Activated CD8-positive, alpha-beta memory T cell treated with anti-CD3 and anti-CD28 coated beads for 48 hours (primary cell): ENCODE measurements at regions not wholly inside any gene's neighbourhood (a gene's known extent, or its start where the extent isn't known, plus 50 kb on each side); places are given as distances from the start of the nearest gene placed in this dataset.

Experiments used
- DNase-seq, 3 experiments: peaks; one replicate each; pipeline ENCODE4 v3.0.0-alpha.2; 2020; ENCODE audit warnings: low read depth in 2 of 3, low spot score in 2 of 3

DNA sequence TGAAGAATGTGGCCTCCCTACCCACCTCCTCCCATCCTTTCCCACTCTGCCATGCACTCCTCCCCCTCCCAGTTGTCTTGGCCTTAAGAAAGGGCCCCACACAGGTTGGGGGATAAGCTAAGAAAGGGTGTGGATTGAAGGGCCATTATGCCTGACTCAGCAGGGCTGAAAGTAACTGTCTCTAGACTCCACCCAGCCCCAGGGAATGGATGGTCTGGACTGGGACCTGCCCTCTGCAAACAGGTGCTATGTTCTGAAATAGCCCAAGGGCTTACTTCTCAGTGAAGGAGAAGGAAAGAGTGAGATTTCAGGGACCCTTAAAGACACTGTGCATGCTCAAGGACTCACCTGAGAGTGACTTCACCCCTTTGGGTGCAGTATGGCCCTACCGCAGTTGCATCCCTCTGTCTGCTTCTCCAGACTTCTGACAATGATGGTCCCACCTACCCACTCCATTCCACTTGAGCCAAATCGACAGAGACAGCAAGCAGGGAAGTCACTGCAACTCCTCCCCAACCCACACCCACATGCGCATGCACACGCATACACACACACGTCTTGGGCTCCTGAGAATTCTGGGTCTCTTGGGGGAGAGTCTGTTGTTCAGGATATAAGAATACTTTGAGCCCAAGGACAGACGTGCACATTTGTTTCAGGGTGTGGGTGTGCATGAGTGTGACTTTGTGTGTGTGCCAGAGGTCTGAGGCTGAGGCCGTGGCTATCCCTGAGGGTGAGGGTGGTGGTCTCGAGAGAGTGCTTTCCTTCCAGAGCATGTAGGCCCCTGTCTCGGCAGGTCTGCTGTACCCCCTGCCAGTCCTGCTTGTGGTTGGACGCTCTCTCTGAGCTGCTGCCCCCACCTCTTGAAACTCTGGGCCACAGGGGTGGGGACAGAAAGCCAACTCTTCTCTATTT, 231.9 kb downstream of the PTPRU start:
- no peak for DNase-seq

DNA sequence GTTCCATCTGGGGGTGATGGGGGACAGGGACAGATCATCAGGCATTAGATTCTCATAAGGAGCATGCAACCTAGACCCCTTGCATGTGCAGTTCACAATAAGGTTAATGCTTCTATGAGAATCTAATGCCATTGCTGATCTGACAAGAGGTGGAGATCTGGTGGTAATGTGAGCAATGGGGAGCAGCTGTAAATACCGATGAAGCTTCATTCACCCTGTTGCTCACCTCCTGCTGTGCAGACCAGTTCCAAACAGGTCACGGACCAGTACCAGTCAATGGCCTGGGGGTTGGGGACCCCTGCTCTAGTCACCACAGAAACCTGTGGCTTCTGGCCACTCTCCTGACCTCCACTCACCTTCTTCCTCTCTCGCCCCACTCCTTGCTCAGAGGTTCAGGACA, 229.9 kb downstream of the PTPRU start:
- DNase-seq, result no peak

DNA sequence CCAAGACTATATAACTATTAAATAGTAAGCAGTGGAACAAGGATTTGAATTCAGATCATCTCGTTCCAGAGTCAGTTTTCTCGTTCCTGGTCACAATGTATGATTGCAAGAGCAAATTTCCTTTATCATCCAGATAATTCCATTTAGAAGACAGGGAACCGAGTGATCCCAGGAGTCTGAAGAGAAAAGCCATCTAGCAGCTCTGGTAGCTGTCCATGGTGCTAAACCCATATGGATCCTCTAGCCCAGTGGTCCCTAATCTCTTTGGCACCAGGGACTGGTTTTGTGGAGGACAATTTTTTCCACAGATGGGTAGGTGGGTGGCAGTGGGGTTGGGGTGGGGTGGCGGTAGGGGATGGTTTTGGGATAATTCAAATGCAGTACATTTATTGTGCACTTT, 229.4 kb downstream of the PTPRU start:
- no peak for DNase-seq

DNA sequence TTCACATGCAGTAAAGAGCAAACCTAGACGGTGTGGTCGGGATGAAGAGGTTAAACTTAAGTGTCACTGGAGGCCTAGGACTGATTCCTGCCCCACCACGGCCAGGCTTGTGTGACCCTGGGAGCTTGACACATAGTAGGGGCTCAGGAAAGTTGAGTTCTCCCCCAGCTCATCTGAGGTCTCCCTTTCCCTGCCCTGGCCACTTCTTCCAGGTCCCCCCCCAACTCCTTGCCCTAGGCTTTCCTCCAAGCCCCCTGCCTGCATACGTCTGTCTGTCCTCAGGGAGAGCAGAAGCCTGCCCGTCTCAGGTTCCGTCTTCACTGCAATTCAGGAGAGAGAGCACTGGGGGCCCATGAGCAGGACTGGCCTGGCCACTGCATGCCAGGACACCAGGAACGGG, 225.8 kb downstream of the PTPRU start:
- no peak for DNase-seq

DNA sequence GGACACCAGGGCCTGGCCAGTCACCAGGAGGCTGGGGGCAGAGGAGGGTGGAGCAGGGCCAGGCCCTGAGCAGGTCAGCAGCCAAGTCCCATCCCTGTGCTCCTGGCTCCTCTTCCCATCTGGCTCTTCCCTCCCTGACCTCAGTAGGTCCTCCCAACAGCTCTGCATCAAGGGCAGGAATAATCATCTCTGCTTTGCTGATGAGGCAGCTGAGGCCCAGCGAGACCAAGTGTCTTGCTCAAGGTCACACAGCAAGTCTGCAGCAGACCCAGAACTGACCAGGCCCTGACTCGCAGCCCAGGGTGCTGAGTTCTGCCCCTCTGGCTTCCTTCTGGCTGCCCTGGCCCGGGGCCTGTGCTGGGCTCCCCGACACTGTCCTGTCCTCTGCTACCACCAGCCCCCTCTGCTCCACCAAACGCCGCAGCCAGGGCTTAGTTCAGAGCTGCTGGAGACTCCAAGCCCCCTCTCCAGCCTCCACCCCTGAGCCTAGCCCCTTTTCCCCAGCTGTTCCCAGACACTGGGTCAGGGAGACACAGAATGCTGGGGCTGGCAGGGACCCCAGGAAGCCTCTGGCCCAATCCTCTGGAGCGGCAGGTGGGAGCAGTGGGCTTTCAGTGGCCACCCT, 224.9 kb downstream of the PTPRU start:
- no peak for DNase-seq

DNA sequence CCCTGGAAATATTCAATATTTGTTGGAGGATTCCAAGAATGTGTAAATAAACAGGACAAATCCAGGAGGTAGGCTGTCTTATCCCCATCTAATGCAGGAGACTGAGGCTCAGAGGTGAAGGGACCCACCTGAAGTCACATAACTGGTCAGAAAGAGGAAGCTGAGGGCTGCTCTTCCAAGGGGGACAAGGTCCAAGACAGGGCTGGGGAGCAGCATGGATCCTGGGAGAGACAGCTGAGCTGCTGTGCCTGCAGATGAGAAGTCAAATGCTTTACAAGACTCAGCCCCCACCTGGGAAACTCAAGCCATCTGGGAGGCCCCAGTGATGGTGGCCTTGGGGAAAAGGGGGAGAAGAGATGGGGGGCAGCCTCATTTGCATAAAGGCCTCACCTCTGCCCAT, 224.4 kb downstream of the PTPRU start:
- no peak for DNase-seq

DNA sequence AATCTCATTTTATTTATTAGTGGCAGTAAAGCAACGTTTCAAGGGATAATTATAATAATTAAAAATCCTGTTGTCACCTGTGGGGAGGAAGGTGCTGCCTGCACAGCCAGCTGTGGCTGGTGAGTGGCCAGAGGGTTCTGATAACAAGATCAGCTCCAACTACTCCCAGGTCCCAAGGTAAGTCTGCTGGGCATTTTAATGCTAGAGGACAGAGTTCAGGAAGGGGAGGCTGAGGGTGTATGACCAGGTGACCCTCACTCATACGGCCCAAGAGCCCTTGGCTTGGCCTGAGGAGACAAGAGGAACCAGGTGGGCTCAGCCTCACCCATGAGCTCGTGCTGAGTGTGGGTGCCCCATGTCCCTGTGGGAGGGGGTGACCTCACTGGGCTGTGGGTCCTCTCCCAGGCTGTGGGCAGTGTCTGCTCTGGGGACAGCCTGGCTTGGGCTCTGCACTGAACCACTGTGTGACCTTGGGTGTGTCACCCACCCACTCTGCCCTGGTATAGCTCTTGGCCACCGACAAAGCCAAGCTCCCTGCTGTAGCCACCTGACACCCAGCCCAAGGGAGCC, 223.8 kb downstream of the PTPRU start:
- DNase-seq, result no peak

DNA sequence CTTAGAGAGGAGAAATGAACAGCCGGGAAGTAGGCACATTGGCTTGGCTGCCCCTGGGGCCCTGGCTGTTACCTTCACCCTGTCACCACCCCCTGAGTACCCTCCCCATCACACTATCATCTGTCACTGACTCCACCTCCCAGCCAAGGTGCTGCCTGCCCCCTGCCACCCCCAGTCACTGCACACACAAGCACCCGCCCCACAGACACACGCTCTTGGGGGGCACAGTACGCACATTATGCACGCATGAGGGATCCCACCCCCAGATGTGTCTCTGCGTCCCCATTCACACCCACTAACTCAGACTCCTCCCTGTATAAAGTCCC, 223.3 kb downstream of the PTPRU start:
- DNase-seq, result no peak

DNA sequence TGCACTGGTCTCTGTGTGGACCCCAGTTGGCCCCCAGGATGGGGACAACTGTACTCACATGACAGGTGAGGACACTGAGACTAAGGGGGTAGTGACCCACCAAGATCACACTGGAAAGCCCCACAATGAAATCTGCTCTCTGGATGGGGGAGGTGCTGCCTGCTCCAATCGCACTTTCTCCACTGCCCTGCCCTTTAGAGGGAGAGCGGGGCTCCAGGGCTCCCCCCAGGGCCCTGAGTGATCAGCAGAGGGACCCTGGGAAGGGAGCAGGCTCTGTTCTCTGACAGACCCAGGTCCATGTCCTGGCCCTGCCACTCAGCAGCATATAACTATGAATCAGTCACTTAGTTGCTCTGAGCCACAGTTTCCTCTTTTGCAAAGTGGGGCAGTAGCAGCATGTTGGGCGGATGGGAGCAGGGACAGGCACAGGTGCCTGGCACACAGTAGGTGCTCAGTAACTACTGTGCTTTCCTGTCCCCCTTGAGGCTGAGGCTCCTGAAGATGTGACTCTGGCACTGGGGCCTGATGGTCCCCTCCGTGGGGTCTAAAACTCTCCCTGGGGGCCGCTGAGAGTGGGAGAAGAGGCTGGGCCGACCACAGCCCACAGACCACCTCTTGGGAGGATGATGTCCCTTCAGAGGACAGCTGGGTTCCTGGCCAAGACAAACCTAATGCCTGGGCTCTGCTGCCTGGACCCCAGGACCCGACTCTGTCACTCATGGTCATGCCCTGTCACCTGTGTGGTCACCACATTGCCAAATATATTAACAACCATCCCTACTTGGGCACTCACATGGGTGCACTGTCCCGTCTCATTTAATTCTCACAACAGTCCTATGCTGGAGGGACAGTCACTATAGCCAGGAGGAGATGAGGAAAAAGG, 222.7 kb downstream of the PTPRU start:
- DNase-seq, result no peak

DNA sequence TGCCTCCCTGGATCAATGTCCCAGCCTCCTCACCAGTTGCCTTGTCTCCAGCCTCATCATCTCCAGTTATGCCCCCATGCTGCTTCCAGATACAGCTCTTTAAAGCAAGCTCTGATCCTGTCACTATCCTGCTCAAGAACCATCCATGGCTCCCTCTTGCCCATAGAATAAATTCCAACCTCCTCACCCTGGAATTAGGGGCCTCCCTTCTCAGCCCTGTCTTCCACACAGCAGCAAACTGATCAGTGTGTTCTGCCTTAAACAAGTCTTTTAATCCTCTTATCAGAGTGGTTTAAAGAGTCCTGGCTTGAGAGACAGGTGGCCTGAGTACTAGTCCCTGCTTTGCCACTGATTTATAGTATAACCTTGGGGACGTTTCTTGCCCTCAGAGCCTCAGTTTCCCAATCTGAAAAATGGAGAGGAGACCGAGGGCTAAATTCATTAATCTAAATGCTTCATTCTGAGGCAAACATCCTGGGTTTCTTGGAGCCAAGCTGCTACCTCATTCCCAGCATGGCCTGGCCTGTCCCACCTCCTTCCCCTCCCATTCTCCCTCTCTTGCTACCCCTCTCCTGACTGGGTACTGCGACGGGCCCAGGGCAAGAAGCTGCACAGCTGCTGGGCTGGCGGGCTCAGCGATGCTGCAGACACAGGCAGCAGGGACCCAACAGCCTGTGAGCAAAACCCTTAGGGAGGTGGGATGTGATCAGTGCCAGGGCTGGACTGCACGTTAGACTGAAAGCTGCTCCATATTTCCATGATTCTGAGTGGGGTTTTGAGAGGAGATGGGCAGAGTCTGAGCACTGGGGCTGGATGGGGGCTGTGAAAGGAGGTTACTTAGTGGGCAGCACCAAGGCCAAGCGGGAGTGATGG, 221.4 kb downstream of the PTPRU start:
- DNase-seq, result no peak

DNA sequence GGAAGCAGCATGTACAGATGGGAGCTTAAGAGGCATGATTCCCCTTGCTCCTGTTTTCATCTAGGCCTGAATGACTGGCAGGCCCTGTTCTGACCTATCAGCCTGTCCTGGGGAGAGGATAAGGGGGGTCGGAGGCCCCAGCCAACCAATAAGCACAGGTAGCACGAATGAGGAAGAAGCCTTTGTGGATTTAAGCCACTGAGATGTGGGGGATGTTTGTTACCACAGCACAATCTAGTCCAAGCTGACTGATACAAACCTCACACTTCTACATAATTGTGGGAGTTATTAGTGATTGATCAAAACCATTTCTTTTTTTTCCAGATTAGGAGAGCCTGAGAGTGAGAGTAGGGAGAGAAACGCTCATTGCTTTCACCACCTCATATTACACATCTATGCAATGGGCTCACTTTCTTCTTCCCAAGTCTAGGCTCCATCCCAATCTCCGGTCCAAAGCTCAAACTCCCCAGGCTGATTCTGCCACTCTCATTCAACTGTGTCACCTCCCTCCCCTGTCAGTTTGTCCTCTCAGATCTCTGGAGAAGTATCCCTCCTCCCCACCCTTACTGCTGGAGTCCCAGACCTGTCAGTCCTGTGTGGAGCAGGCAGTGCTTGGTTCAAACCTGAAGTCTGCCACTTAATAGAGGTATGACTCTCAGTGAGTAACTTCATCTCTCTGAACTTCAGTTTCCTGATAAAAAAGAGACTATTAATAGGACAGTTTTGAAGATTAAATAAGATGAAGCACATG, 220.5 kb downstream of the PTPRU start:
- no peak for DNase-seq

DNA sequence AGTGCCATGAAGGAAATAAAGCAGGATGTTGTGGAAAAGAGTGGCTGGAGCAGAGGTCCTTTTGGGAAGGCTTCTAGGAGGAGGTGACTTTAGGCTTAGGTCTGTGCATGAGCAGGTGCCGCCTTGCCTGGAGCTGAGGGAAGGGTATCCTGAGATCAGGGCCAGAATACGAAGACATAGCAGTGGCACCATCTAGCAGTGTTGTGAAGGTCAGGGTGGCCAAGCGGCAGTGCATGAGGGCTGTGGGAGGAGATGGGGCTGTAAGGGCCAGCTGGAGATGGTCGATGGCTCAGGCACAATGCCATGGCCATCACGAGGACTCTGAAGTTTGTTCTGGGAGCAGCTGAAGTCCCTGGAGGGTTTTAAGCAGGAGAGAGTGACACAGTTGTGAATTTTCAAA, 219.5 kb downstream of the PTPRU start:
- DNase-seq, result no peak

DNA sequence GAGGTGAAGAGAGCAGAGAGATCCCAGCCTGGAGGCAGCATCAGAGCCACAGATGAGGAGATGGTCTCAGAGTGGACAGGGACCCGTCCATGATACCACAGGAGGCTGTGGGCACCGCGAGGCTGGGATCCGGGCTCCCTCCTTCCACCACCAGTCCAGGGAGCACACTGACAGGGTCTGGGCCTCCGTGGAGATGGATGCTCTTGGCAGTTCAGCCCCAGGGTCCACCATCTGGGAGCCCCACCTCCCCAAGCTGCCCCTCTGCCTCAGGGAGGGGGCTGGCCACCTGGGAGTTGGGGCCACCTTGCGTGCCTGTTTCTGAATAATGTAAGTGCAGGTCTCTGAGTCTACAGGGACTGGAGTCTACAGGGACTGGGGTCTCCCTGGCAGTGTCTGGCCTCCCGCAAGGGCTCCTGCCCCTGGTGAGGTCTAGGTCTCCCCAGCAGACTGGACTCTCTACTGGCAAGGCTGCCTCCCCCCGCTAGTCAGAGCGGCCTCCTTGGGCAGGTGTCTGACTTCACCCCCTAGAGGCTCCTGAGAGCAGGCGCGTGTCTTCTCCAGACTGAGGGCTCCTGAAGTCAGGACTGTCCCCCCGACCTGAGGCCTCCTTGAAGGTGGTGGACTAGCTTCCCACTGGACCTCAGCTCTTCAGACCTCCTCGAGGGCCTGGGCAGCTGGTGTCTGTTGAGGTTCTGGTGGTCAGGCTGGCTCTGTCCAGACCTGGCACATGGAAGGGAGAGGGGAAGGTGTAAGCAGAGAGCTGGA, 218.5 kb downstream of the PTPRU start:
- no peak for DNase-seq

DNA sequence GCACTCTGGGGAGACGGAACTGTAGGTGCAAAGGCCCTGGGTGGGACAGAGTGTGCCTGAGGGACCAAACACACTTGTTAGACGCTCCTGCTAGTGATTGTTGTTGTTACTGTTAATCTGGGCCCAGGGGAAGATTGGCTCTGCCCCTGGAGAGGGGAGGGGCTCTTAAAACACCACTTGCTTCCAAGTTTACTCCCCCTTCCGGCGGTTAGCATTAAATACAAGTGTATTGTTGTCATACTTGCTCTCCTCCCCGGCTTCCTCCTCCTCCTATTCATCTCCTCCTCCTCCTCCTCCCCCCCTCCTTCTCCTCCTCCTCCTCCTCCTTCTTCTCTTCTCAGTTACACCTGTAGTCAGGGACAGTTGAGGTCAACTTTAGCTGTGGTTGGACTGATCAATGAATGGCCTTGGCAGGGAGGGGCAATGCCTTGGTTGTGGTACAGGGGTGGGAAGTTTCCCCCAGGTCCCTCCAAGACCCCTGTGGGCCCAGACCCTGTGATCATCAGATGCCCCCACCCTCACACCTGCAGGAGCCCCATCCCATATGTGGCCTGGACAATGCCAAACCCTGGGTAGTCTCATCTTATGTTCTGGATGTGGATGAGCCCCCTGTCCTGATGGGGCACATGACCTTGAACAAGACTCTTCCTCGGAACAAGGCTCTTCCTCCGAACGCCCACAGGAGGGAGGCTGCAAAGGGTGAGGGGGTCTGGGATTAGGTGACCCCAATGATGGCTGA, 217.3 kb downstream of the PTPRU start:
- no peak for DNase-seq

DNA sequence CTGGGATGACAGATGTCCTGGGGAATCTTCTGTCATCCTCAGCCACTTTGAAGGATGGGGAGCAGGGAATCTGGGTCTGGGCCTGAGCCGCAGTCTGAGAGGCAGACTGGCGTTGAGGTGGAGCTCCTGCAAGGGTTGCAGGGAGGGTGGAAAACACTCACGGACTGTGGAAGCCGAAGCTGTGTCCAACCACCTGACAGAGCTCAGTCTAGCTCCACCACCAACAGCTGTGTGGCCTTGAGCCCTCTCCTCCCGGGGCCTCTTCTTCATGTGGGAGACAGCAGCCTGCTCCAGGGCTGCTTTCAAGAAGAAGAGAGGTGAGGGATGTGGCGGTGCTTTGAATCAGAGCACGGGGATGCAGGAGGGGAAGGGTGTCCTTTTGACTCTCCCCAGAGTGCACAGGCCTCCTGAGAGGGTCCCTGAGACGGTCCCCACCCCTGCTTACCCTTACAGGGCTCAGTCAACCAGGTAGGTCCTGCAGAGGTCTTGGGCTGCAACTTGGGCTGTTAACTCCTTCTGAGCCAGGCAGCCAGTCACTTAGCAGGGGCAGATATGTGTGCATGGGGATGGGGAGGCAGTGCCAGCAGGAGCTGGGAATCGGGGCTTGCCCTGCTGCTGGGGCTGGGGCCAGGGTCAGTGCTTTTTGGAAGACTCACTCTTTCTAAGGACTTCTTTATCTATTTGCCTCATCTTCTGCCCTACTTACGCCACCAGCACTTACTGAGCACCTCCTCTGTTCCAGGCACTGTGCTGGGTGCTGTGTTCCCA, 216.3 kb downstream of the PTPRU start:
- no peak for DNase-seq

DNA sequence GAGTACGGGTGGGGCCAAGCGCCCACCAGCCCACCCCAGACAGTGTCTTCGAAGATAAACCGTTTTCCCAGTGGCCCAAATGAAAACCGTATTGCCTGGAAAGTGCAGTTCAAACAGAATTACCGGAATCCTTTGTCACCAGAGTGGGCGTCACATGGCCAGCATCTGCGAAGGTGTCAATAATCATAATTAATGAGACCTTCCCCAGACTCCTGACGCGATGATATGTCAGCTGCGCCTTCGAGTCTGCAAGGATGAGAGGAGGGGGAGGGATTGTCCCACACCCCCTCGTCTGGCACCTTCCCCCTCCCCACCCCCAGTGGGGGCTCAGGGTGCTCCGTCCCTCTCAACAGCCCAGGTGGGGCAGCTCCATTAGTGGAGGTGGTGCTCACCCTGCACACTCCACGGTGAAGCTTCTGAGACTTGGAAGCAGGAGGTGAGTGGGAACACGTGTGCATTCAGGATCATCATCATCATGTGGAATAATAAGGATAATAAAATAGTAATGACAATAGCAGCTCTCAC, 215.1 kb downstream of the PTPRU start:
- no peak for DNase-seq

DNA sequence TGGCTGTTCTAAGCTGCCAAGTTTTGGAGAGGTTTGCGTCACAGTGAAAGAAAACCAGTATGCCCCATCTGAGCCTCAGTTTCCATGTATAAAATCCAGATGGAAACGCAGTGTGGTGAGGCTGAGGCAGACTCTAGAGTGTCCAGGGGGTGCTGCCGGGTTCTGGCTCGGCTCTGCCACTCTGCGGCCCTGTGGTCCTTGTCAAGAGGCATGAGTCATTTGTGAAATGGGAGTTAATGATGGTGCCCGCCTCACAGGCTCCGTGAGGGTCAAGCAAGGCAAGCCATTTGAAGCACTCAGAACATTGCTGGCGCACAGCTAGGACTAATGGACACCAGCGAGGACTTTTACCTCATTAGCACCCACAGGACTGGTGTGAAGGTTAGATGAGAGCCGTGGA, 214.3 kb downstream of the PTPRU start:
- no peak for DNase-seq
